ENCODE measurements at regions not wholly inside any gene's neighbourhood (a gene's known extent, or its start where the extent isn't known, plus 50 kb on each side); places are given as distances from the start of the nearest gene placed in this dataset.

GRCh38 chr16:54430491-54431030 is 144.0 kb upstream of the IRX3 start:
- Histone ChIP-seq H3K36me3 (ENCODE audit: control insufficient read depth, insufficient read depth, low read length) (no peaks in the 10 kb centered on the region), H3K27me3 (ENCODE audit: control insufficient read depth, insufficient read depth, low read length) (no peaks in the 10 kb centered on the region; the same call in 1 of the 2 replicates), H3K4me1 (ENCODE audit: control insufficient read depth, insufficient read depth, low read length) (no peaks in the 10 kb centered on the region), H3K9me3 (ENCODE audit: control insufficient read depth, insufficient read depth, low read depth, low read length) (no peaks in the 10 kb centered on the region), H3K27ac (ENCODE audit: low read length) (no peak overlapping the region), H3K4me3 (ENCODE audit: low read depth in 2 of 2, low read length in 2 of 2) (no peak overlapping the region; a peak in 1 of 4 replicates)
- POLR2A ChIA-PET, result no interaction called here
- ATAC-seq, result no peak
- DNase-seq (ENCODE audit: low read depth, low spot score), result no peak
- intact Hi-C loops (cut with micrococcal nuclease; ENCODE audit: unreplicated experiment), result no loop called here
- no TSS peak for BruUV-seq (replicated peaks)
- TF ChIP-seq CTCF (IDR thresholded peaks at IDR 0.05) (no peak), POLR2AphosphoS5 (IDR thresholded peaks at IDR 0.05; ENCODE audit: low read depth, low read length) (no peak), TCF7L2 (IDR thresholded peaks at IDR 0.05; ENCODE audit: low read depth, low read length) (no peak), REST (IDR thresholded peaks at IDR 0.05; ENCODE audit: insufficient read depth in 1 of 2, low read depth in 2 of 2, low read length in 1 of 2) (no peak), SIN3A (IDR thresholded peaks at IDR 0.05; ENCODE audit: borderline replicate concordance, insufficient read depth, low read depth, low read length) (no peak)
- in situ Hi-C loops (cut with HindIII; ENCODE audit: low pct_unique_long_range_greater_than_20kb, low sequenced_read_pairs), result no loop called here
- CTCF ChIA-PET, result no interaction called here

GRCh38 chr16:54429029-54429428 is 142.4 kb upstream of the IRX3 start:
- no peak for DNase-seq (ENCODE audit: low read depth, low spot score)
- POLR2A ChIA-PET, result no interaction called here
- in situ Hi-C loops (cut with HindIII; ENCODE audit: low pct_unique_long_range_greater_than_20kb, low sequenced_read_pairs), result no loop called here
- TF ChIP-seq SIN3A (IDR thresholded peaks at IDR 0.05; ENCODE audit: borderline replicate concordance, insufficient read depth, low read depth, low read length) (no peak), REST (IDR thresholded peaks at IDR 0.05; ENCODE audit: insufficient read depth in 1 of 2, low read depth in 2 of 2, low read length in 1 of 2) (no peak), CTCF (IDR thresholded peaks at IDR 0.05) (no peak), POLR2AphosphoS5 (IDR thresholded peaks at IDR 0.05; ENCODE audit: low read depth, low read length) (no peak), TCF7L2 (IDR thresholded peaks at IDR 0.05; ENCODE audit: low read depth, low read length) (no peak)
- Histone ChIP-seq H3K4me3 (ENCODE audit: low read depth in 2 of 2, low read length in 2 of 2) (no peak overlapping the region), H3K9me3 (ENCODE audit: control insufficient read depth, insufficient read depth, low read depth, low read length) (no peaks in the 10 kb centered on the region), H3K4me1 (ENCODE audit: control insufficient read depth, insufficient read depth, low read length) (no peaks in the 10 kb centered on the region), H3K36me3 (ENCODE audit: control insufficient read depth, insufficient read depth, low read length) (no peaks in the 10 kb centered on the region), H3K27me3 (ENCODE audit: control insufficient read depth, insufficient read depth, low read length) (no peaks in the 10 kb centered on the region; the same call in 1 of the 2 replicates), H3K27ac (ENCODE audit: low read length) (no peak overlapping the region)
- CTCF ChIA-PET, result interaction anchor here (0.6 kb wide), 1 partner anchor 232 kb away, joined by 14 read pairs; no protein-coding TSS in a partner anchor
- intact Hi-C loops (cut with micrococcal nuclease; ENCODE audit: unreplicated experiment), result no loop called here
- no peak for ATAC-seq
- no TSS peak for BruUV-seq (replicated peaks)
